IMR-90 (cell line): ENCODE measurements at regions not wholly inside any gene's neighbourhood (a gene's known extent, or its start where the extent isn't known, plus 50 kb on each side); places are given as distances from the start of the nearest gene placed in this dataset.

ENCODE experiments used
- ATAC-seq: fragments of 200-7000 bp; cut with Tn5 transposase; 2 replicates; pipeline ENCODE4 v1.9.1; 2020; ENCODE audit warnings: low read depth, mild to moderate bottlenecking, moderate library complexity
- BruUV-seq: library from RNA; stranded (reverse); fragments of 400-500 nt; replicated peaks from 2 replicates; lab custom pipeline; 2021; lab: Mats Ljungman, UMichigan
- CTCF ChIA-PET: fragments of 300-600 bp; formaldehyde crosslinking; extraction: SDS; loops from one replicate; lab custom pipeline; 2021; ENCODE audit warnings: antibody characterized with exemption; lab: Yijun Ruan, JAX
- POLR2A ChIA-PET: fragments of 300-600 bp; sonication (Branson Sonifier 250); formaldehyde crosslinking; loops from one replicate; lab custom pipeline; 2022; ENCODE audit warnings: antibody characterized with exemption; ENCODE audit not compliant: unreplicated experiment; lab: Charles Lee
- DNase-seq: peaks from one replicate; pipeline ENCODE4 v3.0.0; 2013
- H2AFZ ChIP-seq: replicated peaks from 2 replicates; pipeline ENCODE3; 2013; ENCODE audit warnings: low read length, mild to moderate bottlenecking; ENCODE audit not compliant: poor library complexity
- H2AK5ac ChIP-seq: 2 replicates; pipeline ENCODE4 v1.6.1; 2013; ENCODE audit warnings: low read depth, low read length, inconsistent platforms
- H2AK9ac ChIP-seq: replicated peaks from 2 replicates; pipeline ENCODE3; 2013; ENCODE audit warnings: mild to moderate bottlenecking, low read depth, low read length, moderate library complexity; ENCODE audit not compliant: poor library complexity
- H2BK120ac ChIP-seq: 2 replicates; pipeline ENCODE4 v1.6.1; 2013; ENCODE audit warnings: low read depth, low read length, inconsistent platforms
- H2BK15ac ChIP-seq: 3 replicates; pipeline ENCODE4 v1.6.1; 2013; ENCODE audit warnings: low read depth, low read length, inconsistent platforms
- H2BK20ac ChIP-seq: 2 replicates; pipeline ENCODE4 v1.6.1; 2013; ENCODE audit warnings: low read depth, mild to moderate bottlenecking, inconsistent platforms, low read length, moderate library complexity
- H2BK5ac ChIP-seq: 2 replicates; pipeline ENCODE4 v1.6.1; 2013; ENCODE audit warnings: mild to moderate bottlenecking, low read depth, low read length, inconsistent platforms; ENCODE audit not compliant: poor library complexity, severe bottlenecking
- H3K14ac ChIP-seq: replicated peaks from 2 replicates; pipeline ENCODE4 v1.6.1; 2013; ENCODE audit warnings: low read depth, low read length, inconsistent platforms
- H3K18ac ChIP-seq: 2 replicates; pipeline ENCODE4 v1.6.1; 2013; ENCODE audit warnings: low read depth, low read length, control low read depth
- H3K23ac ChIP-seq: 2 replicates; pipeline ENCODE4 v1.6.1; 2013; ENCODE audit warnings: low read depth, low read length, inconsistent platforms
- H3K27ac ChIP-seq: 2 replicates; pipeline ENCODE4 v1.5.1; 2013; ENCODE audit warnings: mild to moderate bottlenecking, control low read depth, low read length; ENCODE audit not compliant: insufficient read depth
- H3K27me3 ChIP-seq: 2 replicates; pipeline ENCODE4 v1.6.1; 2013; ENCODE audit warnings: low read length; ENCODE audit not compliant: control insufficient read depth, insufficient read depth
- H3K36me3 ChIP-seq: 2 replicates; pipeline ENCODE4 v1.6.1; 2013; ENCODE audit warnings: low read length, mixed read lengths; ENCODE audit not compliant: control insufficient read depth, insufficient read depth
- H3K4ac ChIP-seq: 2 replicates; pipeline ENCODE4 v1.6.1; 2013; ENCODE audit warnings: low read depth, low read length, inconsistent platforms
- H3K4me1 ChIP-seq: 2 replicates; pipeline ENCODE4 v1.6.1; 2013; ENCODE audit warnings: low read length, mixed read lengths; ENCODE audit not compliant: control insufficient read depth, insufficient read depth
- H3K4me2 ChIP-seq: 2 replicates; pipeline ENCODE4 v1.6.1; 2013; ENCODE audit warnings: low read depth, mild to moderate bottlenecking, control low read depth, low read length, moderate library complexity
- H3K4me3 ChIP-seq: 2 replicates; pipeline ENCODE4 v1.5.1; 2013; ENCODE audit warnings: low read depth, mild to moderate bottlenecking, control low read depth, low read length, moderate library complexity; ENCODE audit not compliant: insufficient read depth
- H3K56ac ChIP-seq: 2 replicates; pipeline ENCODE4 v1.6.1; 2013; ENCODE audit warnings: low read length, inconsistent platforms; ENCODE audit not compliant: insufficient read depth; ENCODE audit errors: extremely low read depth
- H3K79me1 ChIP-seq, 2 experiments: 2 replicates each; pipeline ENCODE4 v1.6.1; 2013; ENCODE audit warnings: low read length in 2 of 2, inconsistent platforms in 1 of 2, low read depth in 1 of 2
- H3K9ac ChIP-seq: 2 replicates; pipeline ENCODE4 v1.6.1; 2013; ENCODE audit warnings: low read depth, low read length, control low read depth
- H3K9me1 ChIP-seq: 2 replicates; pipeline ENCODE4 v1.6.1; 2013; ENCODE audit warnings: low read length, inconsistent platforms; ENCODE audit not compliant: insufficient read depth
- H3K9me3 ChIP-seq: 2 replicates; pipeline ENCODE4 v1.6.1; 2013; ENCODE audit warnings: low read length; ENCODE audit not compliant: control insufficient read depth, insufficient read depth
- H4K20me1 ChIP-seq: 2 replicates; pipeline ENCODE4 v1.6.1; 2013; ENCODE audit warnings: low read length, inconsistent platforms; ENCODE audit not compliant: insufficient read depth
- H4K5ac ChIP-seq: 2 replicates; pipeline ENCODE4 v1.6.1; 2013; ENCODE audit warnings: mild to moderate bottlenecking, low read depth, low read length, control low read depth
- H4K8ac ChIP-seq, 2 experiments: 2 replicates each; pipeline ENCODE4 v1.6.1; 2013; ENCODE audit warnings: low read depth in 2 of 2, low read length in 2 of 2, control low read depth in 1 of 2, inconsistent platforms in 1 of 2
- H4K91ac ChIP-seq: 2 replicates; pipeline ENCODE4 v1.6.1; 2013; ENCODE audit warnings: low read depth, low read length, inconsistent platforms; ENCODE audit not compliant: insufficient read depth
- BHLHE40 ChIP-seq: fragments of 150-350 bp; IDR thresholded peaks from 2 replicates; pipeline ENCODE4 v1.6.1; 2016; ENCODE audit warnings: mild to moderate bottlenecking, low read depth, low read length
- ELK1 ChIP-seq: fragments of 150-350 bp; IDR thresholded peaks from 2 replicates; pipeline ENCODE4 v1.6.1; 2016; ENCODE audit warnings: low read depth, mild to moderate bottlenecking, low read length, moderate library complexity, borderline replicate concordance
- FOS ChIP-seq: fragments of 150-350 bp; IDR thresholded peaks from 2 replicates; pipeline ENCODE4 v1.6.1; 2016; ENCODE audit warnings: low read depth, low read length
- MAFK ChIP-seq: IDR thresholded peaks from 2 replicates; pipeline ENCODE4 v1.6.1; 2012; ENCODE audit warnings: low read depth, low read length, improper control_type of control experiment
- MXI1 ChIP-seq: IDR thresholded peaks from 2 replicates; pipeline ENCODE4 v1.6.1; 2012; ENCODE audit warnings: low read depth, mild to moderate bottlenecking, low read length, moderate library complexity, borderline replicate concordance
- RAD21 ChIP-seq: IDR thresholded peaks from 2 replicates; pipeline ENCODE4 v1.6.1; 2012; ENCODE audit warnings: low read length, improper control_type of control experiment
- RCOR1 ChIP-seq: IDR thresholded peaks from 2 replicates; pipeline ENCODE4 v1.6.1; 2012; ENCODE audit warnings: mild to moderate bottlenecking, low read length, improper control_type of control experiment; ENCODE audit not compliant: insufficient replicate concordance
- WGBS, 2 experiments: methylation state at CpG; one replicate each; pipeline versions ENCODE4 v1.1.5 to v1.1.7; 2013; ENCODE audit warnings: missing lambda C conversion rate in 2 of 2; ENCODE audit not compliant: insufficient read length in 1 of 2; ENCODE audit errors: extremely low coverage in 2 of 2; 5-methylcytosine and 5-hydroxymethylcytosine counted together
- dilution Hi-C: fragments of 300-500 bp; cut with HindIII; formaldehyde crosslinking; loops from one replicate; pipeline ENCODE4 v1.14.3; 2018; ENCODE audit warnings: low sequenced_read_pairs; ENCODE audit not compliant: unreplicated experiment
- in situ Hi-C: fragments of 300-500 bp; cut with MboI; formaldehyde crosslinking; loops from 3 replicates; pipeline ENCODE4 v1.14.3; 2019; ENCODE audit warnings: low sequenced_read_pairs, inconsistent platforms, mixed read lengths
- intact Hi-C: fragments of 100-400 bp; cut with micrococcal nuclease; formaldehyde crosslinking; loops from 2 replicates; pipeline ENCODE4 v1.10.0; 2022

GRCh38 chr7:26036092-26036491 lies 115.9 kb upstream of the NFE2L3 start:
- no peak overlapping the region for H3K4me2 ChIP-seq
- no TSS peak for BruUV-seq
- no peaks in the 10 kb centered on the region for H3K9me1 ChIP-seq
- CTCF ChIA-PET, result no interaction called here
- TF ChIP-seq FOS (no peak), RAD21 (no peak), MAFK (no peak), MXI1 (no peak), BHLHE40 (no peak), RCOR1 (no peak), ELK1 (no peak)
- H2AK9ac ChIP-seq, result no peak overlapping the region
- ATAC-seq, result no peak
- no peak overlapping the region for H2BK20ac ChIP-seq
- no peak overlapping the region for H3K27ac ChIP-seq
- H4K5ac ChIP-seq, result no peak overlapping the region
- no peak overlapping the region for H2AFZ ChIP-seq
- no peak overlapping the region for H3K23ac ChIP-seq
- H4K8ac ChIP-seq, result no peak overlapping the region
- no peaks in the 10 kb centered on the region for H3K27me3 ChIP-seq
- H4K20me1 ChIP-seq, result no peaks in the 10 kb centered on the region
- no peaks in the 10 kb centered on the region for H3K79me1 ChIP-seq
- WGBS, 2 experiments, result no CpG with 5 or more reads among the region's 1 CpG
- no peaks in the 10 kb centered on the region for H3K9me3 ChIP-seq
- H4K91ac ChIP-seq, result no peak overlapping the region
- in situ Hi-C loops (no loop called here), dilution Hi-C loops (no loop called here), intact Hi-C loops (no loop called here)
- H2AK5ac ChIP-seq, result no peak overlapping the region
- H3K4me3 ChIP-seq, result no peak overlapping the region
- H3K56ac ChIP-seq, result no peak overlapping the region
- no peaks in the 10 kb centered on the region for H3K4me1 ChIP-seq
- H2BK120ac ChIP-seq, result no peak overlapping the region
- no peak overlapping the region for H3K18ac ChIP-seq
- no peak for DNase-seq
- no peak overlapping the region for H3K9ac ChIP-seq
- H2BK5ac ChIP-seq, result no peak overlapping the region
- no peak overlapping the region for H3K4ac ChIP-seq
- H3K14ac ChIP-seq, result no peak overlapping the region
- H3K36me3 ChIP-seq, result no peaks in the 10 kb centered on the region
- no peak overlapping the region for H2BK15ac ChIP-seq
- POLR2A ChIA-PET, result no interaction called here
